ENCODE measurements at regions not wholly inside any gene's neighbourhood (a gene's known extent, or its start where the extent isn't known, plus 50 kb on each side); places are given as distances from the start of the nearest gene placed in this dataset.

DNA sequence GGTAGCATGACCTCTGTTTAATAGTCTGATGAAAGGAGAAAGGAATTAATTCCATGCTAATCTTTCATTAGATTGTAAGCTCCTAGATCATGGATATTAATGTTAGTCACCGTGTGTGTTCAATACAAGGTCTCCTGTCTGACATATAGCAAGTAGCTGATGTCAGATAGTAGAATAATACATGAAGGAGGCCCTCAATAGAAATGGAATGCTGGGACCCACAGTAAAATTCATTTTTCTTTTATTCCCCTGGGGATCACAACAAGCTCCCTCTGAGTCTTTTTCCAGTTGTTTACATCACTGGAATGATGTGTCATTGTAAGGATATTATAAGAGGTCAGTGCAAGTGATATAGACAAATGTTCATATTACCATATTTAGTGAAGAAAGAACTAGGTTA is 240.3 kb upstream of the TRPC7 start:
- TF ChIP-seq BACH2 (CRISPR knock-in tag; IDR thresholded peaks at IDR 0.05; ENCODE audit: borderline replicate concordance) (no peak), SNAI2 (CRISPR knock-in tag; IDR thresholded peaks at IDR 0.05) (no peak), ISL1 (CRISPR knock-in tag; IDR thresholded peaks at IDR 0.05) (no peak), GLIS3 (CRISPR knock-in tag; IDR thresholded peaks at IDR 0.05) (no peak), ZC3H10 (CRISPR knock-in tag; IDR thresholded peaks at IDR 0.05) (no peak), ZNF565 (CRISPR knock-in tag; conservative IDR thresholded peaks at IDR 0.05; ENCODE audit: low read depth) (no peak), OSR1 (CRISPR knock-in tag; IDR thresholded peaks at IDR 0.05) (no peak)
- ATAC-seq = no peak

DNA sequence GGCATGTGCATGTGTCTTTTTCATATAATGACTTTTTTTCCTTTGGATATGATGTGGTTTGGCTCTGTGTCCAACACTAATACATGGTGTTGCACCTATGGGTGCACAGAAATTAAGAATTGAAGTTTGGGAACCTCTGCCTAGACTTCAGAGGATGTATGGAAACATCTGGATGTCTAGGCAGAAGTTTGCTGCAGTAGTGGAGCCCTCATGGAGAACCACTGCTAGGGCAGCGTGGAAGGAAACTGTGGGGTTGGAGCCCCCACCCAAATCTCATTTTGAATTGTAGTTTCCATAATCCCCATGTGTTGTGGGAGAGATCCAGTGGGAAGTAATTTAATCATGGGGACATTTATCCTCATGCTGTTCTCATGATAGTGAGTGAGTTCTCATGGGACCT is 235.0 kb upstream of the TRPC7 start:
- no peak for ATAC-seq
- TF ChIP-seq PPARA (CRISPR knock-in tag; IDR thresholded peaks at IDR 0.05; ENCODE audit: borderline replicate concordance) = no peak
- TF ChIP-seq ISL1 (CRISPR knock-in tag; IDR thresholded peaks at IDR 0.05) = no peak
- TF ChIP-seq, protein P1, sequence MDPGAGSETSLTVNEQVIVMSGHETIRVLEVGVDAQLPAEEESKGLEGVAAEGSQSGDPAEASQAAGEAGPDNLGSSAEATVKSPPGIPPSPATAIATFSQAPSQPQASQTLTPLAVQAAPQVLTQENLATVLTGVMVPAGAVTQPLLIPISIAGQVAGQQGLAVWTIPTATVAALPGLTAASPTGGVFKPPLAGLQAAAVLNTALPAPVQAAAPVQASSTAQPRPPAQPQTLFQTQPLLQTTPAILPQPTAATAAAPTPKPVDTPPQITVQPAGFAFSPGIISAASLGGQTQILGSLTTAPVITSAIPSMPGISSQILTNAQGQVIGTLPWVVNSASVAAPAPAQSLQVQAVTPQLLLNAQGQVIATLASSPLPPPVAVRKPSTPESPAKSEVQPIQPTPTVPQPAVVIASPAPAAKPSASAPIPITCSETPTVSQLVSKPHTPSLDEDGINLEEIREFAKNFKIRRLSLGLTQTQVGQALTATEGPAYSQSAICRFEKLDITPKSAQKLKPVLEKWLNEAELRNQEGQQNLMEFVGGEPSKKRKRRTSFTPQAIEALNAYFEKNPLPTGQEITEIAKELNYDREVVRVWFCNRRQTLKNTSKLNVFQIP (CRISPR knock-in tag; IDR thresholded peaks at IDR 0.05; ENCODE audit: borderline replicate concordance, low read depth) = no peak
- TF ChIP-seq, protein P2, sequence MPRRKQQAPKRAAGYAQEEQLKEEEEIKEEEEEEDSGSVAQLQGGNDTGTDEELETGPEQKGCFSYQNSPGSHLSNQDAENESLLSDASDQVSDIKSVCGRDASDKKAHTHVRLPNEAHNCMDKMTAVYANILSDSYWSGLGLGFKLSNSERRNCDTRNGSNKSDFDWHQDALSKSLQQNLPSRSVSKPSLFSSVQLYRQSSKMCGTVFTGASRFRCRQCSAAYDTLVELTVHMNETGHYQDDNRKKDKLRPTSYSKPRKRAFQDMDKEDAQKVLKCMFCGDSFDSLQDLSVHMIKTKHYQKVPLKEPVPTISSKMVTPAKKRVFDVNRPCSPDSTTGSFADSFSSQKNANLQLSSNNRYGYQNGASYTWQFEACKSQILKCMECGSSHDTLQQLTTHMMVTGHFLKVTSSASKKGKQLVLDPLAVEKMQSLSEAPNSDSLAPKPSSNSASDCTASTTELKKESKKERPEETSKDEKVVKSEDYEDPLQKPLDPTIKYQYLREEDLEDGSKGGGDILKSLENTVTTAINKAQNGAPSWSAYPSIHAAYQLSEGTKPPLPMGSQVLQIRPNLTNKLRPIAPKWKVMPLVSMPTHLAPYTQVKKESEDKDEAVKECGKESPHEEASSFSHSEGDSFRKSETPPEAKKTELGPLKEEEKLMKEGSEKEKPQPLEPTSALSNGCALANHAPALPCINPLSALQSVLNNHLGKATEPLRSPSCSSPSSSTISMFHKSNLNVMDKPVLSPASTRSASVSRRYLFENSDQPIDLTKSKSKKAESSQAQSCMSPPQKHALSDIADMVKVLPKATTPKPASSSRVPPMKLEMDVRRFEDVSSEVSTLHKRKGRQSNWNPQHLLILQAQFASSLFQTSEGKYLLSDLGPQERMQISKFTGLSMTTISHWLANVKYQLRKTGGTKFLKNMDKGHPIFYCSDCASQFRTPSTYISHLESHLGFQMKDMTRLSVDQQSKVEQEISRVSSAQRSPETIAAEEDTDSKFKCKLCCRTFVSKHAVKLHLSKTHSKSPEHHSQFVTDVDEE (CRISPR knock-in tag; IDR thresholded peaks at IDR 0.05) = no peak
- no peak for TF ChIP-seq ZC3H10 (CRISPR knock-in tag; IDR thresholded peaks at IDR 0.05)
- no peak for TF ChIP-seq BACH2 (CRISPR knock-in tag; IDR thresholded peaks at IDR 0.05; ENCODE audit: borderline replicate concordance)
- no peak for TF ChIP-seq ZFP3 (CRISPR knock-in tag; IDR thresholded peaks at IDR 0.05)
- no peak for TF ChIP-seq GLIS3 (CRISPR knock-in tag; IDR thresholded peaks at IDR 0.05)
- TF ChIP-seq TCF4 (CRISPR knock-in tag; IDR thresholded peaks at IDR 0.05; ENCODE audit: borderline replicate concordance) = no peak
- no peak for TF ChIP-seq ZNF8 (CRISPR knock-in tag; IDR thresholded peaks at IDR 0.05)
- TF ChIP-seq ZNF565 (CRISPR knock-in tag; conservative IDR thresholded peaks at IDR 0.05; ENCODE audit: low read depth) = no peak

DNA sequence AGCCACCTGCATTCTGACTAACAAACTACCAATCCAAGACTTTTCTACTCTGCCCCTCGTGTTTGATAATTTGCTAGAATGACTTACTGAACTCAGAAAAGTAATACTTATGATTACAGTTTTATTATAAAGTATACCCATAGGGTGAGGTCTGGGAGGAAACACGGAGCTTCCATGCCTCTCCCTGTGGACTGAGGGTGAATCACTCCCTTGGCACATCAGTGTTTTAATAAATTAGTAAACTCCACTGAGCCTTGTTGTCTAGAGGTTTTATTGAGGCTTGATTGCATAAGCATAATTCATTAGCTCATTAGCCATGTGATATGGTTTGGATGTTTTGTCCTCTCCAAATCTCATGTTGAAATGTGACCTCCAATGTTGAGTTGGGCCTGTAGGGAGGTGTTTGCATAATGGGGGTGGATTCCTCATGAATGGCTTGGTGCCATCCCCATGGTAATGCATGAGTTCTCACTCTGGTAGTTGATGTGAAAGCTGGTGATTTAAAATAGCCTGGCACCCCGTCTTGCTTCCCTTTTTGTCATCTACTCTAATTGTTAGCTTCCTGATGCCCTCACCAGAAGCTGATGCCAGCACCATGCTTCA is 233.6 kb upstream of the TRPC7 start:
- no peak for ATAC-seq
- TF ChIP-seq PPARA (CRISPR knock-in tag; IDR thresholded peaks at IDR 0.05; ENCODE audit: borderline replicate concordance) (no peak), ARNTL (CRISPR knock-in tag; IDR thresholded peaks at IDR 0.05; ENCODE audit: borderline replicate concordance, low read depth) (no peak), TCF4 (CRISPR knock-in tag; IDR thresholded peaks at IDR 0.05; ENCODE audit: borderline replicate concordance) (no peak), SNAI2 (CRISPR knock-in tag; IDR thresholded peaks at IDR 0.05) (no peak), ZC3H10 (CRISPR knock-in tag; IDR thresholded peaks at IDR 0.05) (no peak), CSDC2 (CRISPR knock-in tag; IDR thresholded peaks at IDR 0.05) (no peak)
- TF ChIP-seq, protein P3, sequence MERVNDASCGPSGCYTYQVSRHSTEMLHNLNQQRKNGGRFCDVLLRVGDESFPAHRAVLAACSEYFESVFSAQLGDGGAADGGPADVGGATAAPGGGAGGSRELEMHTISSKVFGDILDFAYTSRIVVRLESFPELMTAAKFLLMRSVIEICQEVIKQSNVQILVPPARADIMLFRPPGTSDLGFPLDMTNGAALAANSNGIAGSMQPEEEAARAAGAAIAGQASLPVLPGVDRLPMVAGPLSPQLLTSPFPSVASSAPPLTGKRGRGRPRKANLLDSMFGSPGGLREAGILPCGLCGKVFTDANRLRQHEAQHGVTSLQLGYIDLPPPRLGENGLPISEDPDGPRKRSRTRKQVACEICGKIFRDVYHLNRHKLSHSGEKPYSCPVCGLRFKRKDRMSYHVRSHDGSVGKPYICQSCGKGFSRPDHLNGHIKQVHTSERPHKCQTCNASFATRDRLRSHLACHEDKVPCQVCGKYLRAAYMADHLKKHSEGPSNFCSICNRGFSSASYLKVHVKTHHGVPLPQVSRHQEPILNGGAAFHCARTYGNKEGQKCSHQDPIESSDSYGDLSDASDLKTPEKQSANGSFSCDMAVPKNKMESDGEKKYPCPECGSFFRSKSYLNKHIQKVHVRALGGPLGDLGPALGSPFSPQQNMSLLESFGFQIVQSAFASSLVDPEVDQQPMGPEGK (CRISPR knock-in tag; IDR thresholded peaks at IDR 0.05; ENCODE audit: borderline replicate concordance) = no peak
- TF ChIP-seq, protein P1 (CRISPR knock-in tag; IDR thresholded peaks at IDR 0.05; ENCODE audit: borderline replicate concordance, low read depth) = no peak
- TF ChIP-seq, protein P2 (CRISPR knock-in tag; IDR thresholded peaks at IDR 0.05) = no peak

All from SK-N-SH treated with all-trans-retinoic acid at 6 μM for 48 hours (cell line).